HG03432 (cell line): ENCODE measurements at regions not wholly inside any gene's neighbourhood (a gene's known extent, or its start where the extent isn't known, plus 50 kb on each side); places are given as distances from the start of the nearest gene placed in this dataset.
"Not testable (repeated sequence)": the region's sequence is repeated elsewhere in the genome, so short reads cannot be mapped to it uniquely, and the experiment has no call there.

Experiments used
- ATAC-seq: cut with Tn5 transposase; IDR thresholded peaks from one replicate; pipeline ENCODE4 v1.9.1; 2021; ENCODE audit warnings: mild to moderate bottlenecking, moderate library complexity; ENCODE audit not compliant: unreplicated experiment

DNA sequence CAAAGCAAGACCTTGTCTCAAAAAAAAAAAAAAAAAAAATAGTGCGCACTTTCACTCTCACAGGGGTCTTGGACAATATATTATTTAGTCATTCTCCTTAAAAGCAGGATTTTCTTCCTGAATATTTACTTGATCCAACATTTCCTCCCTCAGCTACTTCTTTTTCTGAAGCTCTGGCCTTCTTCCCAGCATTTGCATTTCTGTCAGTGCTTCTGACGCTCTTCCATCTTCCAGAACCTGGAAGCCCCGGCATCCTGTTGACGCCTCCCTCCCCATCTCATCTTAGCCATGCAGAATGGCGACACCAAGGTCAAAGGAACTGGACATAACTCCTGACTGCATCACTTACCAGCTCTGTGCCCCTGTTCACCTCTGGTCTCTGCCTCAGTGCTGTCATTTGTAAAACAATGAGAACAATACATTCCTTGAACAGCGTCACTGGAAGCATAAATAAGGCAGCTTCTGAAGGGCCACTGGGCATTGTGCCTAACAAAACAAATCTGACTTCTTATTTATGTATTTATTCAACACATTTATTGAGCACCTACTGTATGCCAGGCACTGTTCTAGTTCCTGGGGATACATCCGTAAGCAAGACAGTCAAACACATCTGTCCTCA lies 90.9 kb upstream of the MDM1 start:
- no peak for ATAC-seq

GRCh38 chr12:68425998-68426397 lies 93.8 kb upstream of the MDM1 start:
- ATAC-seq: no peak

GRCh38 chr12:68428211-68428610 lies 96.0 kb upstream of the MDM1 start:
- no peak for ATAC-seq

- ATAC-seq: no peak
Measured at GRCh38 chr12:68428724-68429501, 96.8 kb upstream of the MDM1 start.

GRCh38 chr12:68429696-68430095 lies 97.5 kb upstream of the MDM1 start:
- no peak for ATAC-seq

DNA sequence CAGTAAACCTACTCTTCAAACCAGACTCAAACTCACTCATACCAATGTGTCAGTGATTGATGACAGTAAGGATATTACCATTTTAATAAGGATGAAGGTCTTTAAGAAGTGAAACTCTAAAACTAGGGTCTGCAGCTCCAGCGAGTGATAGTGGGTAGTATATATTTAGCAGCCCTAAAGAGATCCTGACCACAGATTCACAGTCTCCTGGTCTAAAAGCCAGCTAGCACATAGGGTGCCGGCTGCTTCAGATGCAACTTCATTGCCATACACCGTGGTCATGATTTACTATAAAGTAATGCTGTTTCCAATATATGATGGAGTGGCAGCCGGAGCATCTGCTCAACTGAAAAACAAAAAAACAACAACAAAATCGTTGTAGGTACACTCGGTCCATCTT lies 99.6 kb upstream of the MDM1 start:
- ATAC-seq: no peak

- no peak for ATAC-seq
Measured at GRCh38 chr12:68432622-68433021, 100.5 kb upstream of the MDM1 start.

GRCh38 chr12:68434391-68435298 lies 102.5 kb upstream of the MDM1 start:
- no peak for ATAC-seq

- no peak for ATAC-seq
Measured at GRCh38 chr12:68435299-68435637, 103.1 kb upstream of the MDM1 start.

- ATAC-seq: no peak
Measured at GRCh38 chr12:68435816-68436215, 103.7 kb upstream of the MDM1 start.

DNA sequence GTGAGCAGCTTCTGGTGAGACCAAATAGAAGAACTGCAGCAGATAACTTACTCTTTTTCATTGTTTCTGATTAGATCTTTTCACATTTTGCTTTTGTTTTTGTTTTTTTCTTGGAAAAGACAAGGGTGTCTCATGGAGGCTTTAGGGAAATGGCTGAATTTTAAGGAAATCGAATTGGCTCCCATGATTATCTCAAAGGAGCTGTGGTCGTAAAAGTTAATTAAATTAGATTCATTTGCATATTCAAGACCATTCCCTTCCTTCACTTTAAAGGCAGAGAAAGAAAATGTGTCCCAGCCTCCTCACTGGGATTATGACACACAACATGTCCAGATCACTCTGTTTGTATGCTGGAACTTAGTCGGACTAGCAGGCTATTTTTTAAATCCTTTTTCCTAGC lies 106.4 kb upstream of the MDM1 start:
- no peak for ATAC-seq

DNA sequence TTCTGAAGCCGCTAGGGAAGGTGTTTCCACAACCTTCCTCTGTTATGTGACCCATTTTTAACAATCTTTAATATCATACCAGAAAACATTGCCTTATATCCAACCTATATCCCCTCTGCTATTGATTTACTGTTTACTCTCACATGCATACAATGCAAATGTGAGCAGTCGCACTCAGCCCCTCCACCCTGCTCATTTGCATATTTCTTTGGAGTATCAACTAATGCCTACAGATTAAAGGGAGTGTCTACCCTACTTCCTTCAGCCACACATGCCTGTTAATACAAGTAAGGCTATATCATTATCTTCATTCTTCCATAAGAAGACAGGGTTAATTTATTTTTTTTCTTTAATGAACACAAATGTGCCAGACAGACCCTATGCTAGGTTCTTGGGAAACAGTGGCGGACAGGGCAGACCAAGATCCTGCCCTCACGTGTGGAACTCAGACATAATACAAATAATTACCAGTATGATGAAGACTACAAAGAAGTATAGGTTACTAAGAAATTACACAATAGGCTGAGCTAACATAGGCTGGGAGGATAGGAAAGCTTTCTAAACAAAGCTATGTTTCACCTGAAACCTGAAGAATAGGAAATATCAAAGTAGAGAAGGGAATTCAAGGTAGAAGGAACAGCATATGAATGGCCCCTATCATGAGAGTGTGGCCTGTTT lies 107.3 kb upstream of the MDM1 start:
- ATAC-seq: no peak

- ATAC-seq: no peak
Measured at GRCh38 chr12:68440068-68440581, 108.0 kb upstream of the MDM1 start.

- ATAC-seq: no peak
Measured at GRCh38 chr12:68441167-68441566, 109.0 kb upstream of the MDM1 start.

- not testable (repeated sequence) for ATAC-seq
Measured at GRCh38 chr12:68442353-68442972, 110.3 kb upstream of the MDM1 start.

DNA sequence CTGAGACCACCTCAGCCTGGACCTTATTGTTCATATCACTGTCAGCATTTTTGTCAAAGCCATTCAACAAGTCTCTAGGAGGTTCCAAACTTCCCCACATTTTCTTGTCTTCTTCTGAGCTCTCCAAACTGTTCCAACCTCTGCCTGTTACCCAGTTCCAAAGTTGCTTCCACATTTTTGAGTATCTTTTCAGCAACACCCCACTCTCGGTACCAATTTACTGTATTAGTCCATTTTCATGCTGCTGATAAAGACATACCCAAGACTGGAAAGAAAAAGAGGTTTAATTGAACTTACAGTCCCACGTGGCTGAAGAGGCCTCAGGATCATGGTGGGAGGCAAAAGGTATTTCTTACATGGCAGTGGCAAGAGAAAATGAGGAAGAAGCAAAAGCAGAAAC lies 111.5 kb upstream of the MDM1 start:
- ATAC-seq: not testable (repeated sequence)

DNA sequence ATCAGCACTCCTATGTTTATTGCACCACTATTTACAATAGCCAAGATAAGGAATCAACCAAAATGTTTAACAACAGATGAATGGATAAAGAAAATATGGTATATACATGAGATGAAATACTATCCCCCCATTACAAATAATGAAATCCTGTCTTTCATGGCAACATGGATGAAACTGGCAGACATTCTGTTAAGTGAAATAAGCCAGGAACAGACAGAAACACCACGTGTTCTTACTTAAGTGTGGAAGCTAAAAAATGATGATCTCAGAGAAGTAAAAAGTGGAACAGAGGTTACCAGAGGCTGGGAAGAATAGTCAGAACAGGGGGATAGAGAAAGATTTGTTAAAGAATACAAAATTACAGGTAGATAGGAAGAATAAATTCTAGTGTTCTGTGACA lies 113.7 kb upstream of the MDM1 start:
- ATAC-seq: no peak

GRCh38 chr12:68446384-68446783 lies 114.2 kb upstream of the MDM1 start:
- no peak for ATAC-seq

GRCh38 chr12:68446901-68447796 lies 115.0 kb upstream of the MDM1 start:
- ATAC-seq: no peak
